ENCODE measurements at regions not wholly inside any gene's neighbourhood (a gene's known extent, or its start where the extent isn't known, plus 50 kb on each side); places are given as distances from the start of the nearest gene placed in this dataset.

- H3K4me1 Mint-ChIP-seq = no peaks in the 10 kb centered on the region
- no peak overlapping the region for H3K27ac ChIP-seq (ENCODE audit: insufficient read length, low read depth, low read length)
- no peaks in the 10 kb centered on the region for H4K20me1 ChIP-seq (ENCODE audit: control insufficient read depth, insufficient read depth, insufficient read length)
Measured at GRCh38 chr16:88284626-88285513, 97.9 kb upstream of the ZNF469 start.

More at GRCh38 chr16:88284626-88285513, 97.9 kb upstream of the ZNF469 start:
- Histone ChIP-seq H2BK12ac (ENCODE audit: insufficient read length, low read depth, low read length) (no peak overlapping the region), H3K79me1 (ENCODE audit: insufficient read depth, low read depth, low read length, poor library complexity, severe bottlenecking) (no peaks in the 10 kb centered on the region), H2BK15ac (ENCODE audit: low read depth, low read length) (no peak overlapping the region), H3K4me1 (ENCODE audit: insufficient read depth, low read length) (no peaks in the 10 kb centered on the region), H3K9ac (ENCODE audit: extremely low read depth, insufficient read length, low read length) (no peak overlapping the region), H3K18ac (ENCODE audit: insufficient read length, low read depth, low read length) (no peak overlapping the region), H2BK5ac (ENCODE audit: insufficient read length, low read length) (no peak overlapping the region), H3K23me2 (ENCODE audit: insufficient read length, low read depth, low read length, poor library complexity, severe bottlenecking) (peaks cover 3% of the 10 kb centered on the region), H4K5ac (ENCODE audit: insufficient read length, low read depth, low read length) (no peak overlapping the region), H3T11ph (ENCODE audit: low read length) (no peak overlapping the region), H3K27me3 (ENCODE audit: insufficient read depth, low read length) (no peaks in the 10 kb centered on the region), H2BK120ac (ENCODE audit: low read depth, low read length, poor library complexity, severe bottlenecking) (no peak overlapping the region), H3K23ac (ENCODE audit: insufficient read length, low read depth, low read length) (no peak overlapping the region), H4K8ac (replicated peaks; ENCODE audit: insufficient read length, low read depth, low read length) (no peak overlapping the region), H3K14ac (ENCODE audit: insufficient read depth, low read length) (no peak overlapping the region), H3K79me2 (ENCODE audit: insufficient read depth, low read length) (no peaks in the 10 kb centered on the region), H3K4me2 (ENCODE audit: insufficient read depth, insufficient read length, low read length) (no peak overlapping the region), H3K9me3 (ENCODE audit: control insufficient read depth, low read depth, low read length) (peaks cover 34% of the 10 kb centered on the region), H4K91ac (ENCODE audit: insufficient read length, low read depth, low read length) (no peak overlapping the region), H2AFZ (ENCODE audit: low read length) (no peak overlapping the region), H2AK5ac (ENCODE audit: insufficient read length, low read length) (no peak overlapping the region), H2BK20ac (ENCODE audit: low read depth, low read length, poor library complexity, severe bottlenecking) (no peak overlapping the region), H3K56ac (ENCODE audit: insufficient read length, low read depth, low read length) (no peak overlapping the region), H3K4ac (ENCODE audit: low read depth, low read length) (no peak overlapping the region)
- Mint-ChIP-seq H3K4me3 (no peak overlapping the region), H3K27ac (no peak overlapping the region), H3K36me3 (ENCODE audit: insufficient read depth in 1 of 3, low read depth in 3 of 3) (peaks cover 2 to 13% (median 11%) of the 10 kb centered on the region in 3 experiments; a peak in 4 of 7 replicates), H3K27me3 (ENCODE audit: low read depth) (peaks cover 12% of the 10 kb centered on the region), H3K9me3 (peaks cover 27 to 40% of the 10 kb centered on the region in 2 experiments)
- DNase-seq = no peak
- TF ChIP-seq, protein P1, sequence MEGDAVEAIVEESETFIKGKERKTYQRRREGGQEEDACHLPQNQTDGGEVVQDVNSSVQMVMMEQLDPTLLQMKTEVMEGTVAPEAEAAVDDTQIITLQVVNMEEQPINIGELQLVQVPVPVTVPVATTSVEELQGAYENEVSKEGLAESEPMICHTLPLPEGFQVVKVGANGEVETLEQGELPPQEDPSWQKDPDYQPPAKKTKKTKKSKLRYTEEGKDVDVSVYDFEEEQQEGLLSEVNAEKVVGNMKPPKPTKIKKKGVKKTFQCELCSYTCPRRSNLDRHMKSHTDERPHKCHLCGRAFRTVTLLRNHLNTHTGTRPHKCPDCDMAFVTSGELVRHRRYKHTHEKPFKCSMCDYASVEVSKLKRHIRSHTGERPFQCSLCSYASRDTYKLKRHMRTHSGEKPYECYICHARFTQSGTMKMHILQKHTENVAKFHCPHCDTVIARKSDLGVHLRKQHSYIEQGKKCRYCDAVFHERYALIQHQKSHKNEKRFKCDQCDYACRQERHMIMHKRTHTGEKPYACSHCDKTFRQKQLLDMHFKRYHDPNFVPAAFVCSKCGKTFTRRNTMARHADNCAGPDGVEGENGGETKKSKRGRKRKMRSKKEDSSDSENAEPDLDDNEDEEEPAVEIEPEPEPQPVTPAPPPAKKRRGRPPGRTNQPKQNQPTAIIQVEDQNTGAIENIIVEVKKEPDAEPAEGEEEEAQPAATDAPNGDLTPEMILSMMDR (conservative IDR thresholded peaks at IDR 0.05) = no peak
- no CpG with 5 or more reads among the region's 20 CpGs for WGBS (ENCODE audit: extremely low coverage, insufficient read length, low lambda C conversion rate)

All from H9 (cell line).